ENCODE measurements at regions not wholly inside any gene's neighbourhood (a gene's known extent, or its start where the extent isn't known, plus 50 kb on each side); places are given as distances from the start of the nearest gene placed in this dataset.

- 70 to 71% methylated on average over 3 of the region's 3 CpGs for WGBS, 2 donors
- TF ChIP-seq CTCF (IDR thresholded peaks at IDR 0.05) = no peak
- TF ChIP-seq POLR2A (IDR thresholded peaks at IDR 0.05) = no peak
- Histone ChIP-seq H3K4me1 (peaks cover 5 to 13% (median 6%) of the 10 kb centered on the region in 3 donors), H3K36me3 (no peaks in the 10 kb centered on the region), H3K27me3 (no peaks in the 10 kb centered on the region), H3K9me3 (no peaks in the 10 kb centered on the region), H3K4me3 (no peak overlapping the region), H3K27ac (no peak overlapping the region)
- intact Hi-C loops (cut with DNase I) = no loop called here
- no peak for DNase-seq
These were observed 87.5 kb upstream of the NEDD4L start for GRCh38 chr18:57956491-57956890.

GRCh38 chr18:57954935-57955334 is 89.1 kb upstream of the NEDD4L start:
- no peak for TF ChIP-seq POLR2A (IDR thresholded peaks at IDR 0.05)
- no peak for TF ChIP-seq CTCF (IDR thresholded peaks at IDR 0.05)
- Histone ChIP-seq H3K4me1 (peaks cover 5 to 16% (median 9%) of the 10 kb centered on the region in 3 donors), H3K36me3 (no peaks in the 10 kb centered on the region), H3K4me3 (no peak overlapping the region), H3K27ac (no peak overlapping the region), H3K27me3 (no peaks in the 10 kb centered on the region), H3K9me3 (no peaks in the 10 kb centered on the region)
- DNase-seq = no peak
- intact Hi-C loops (cut with DNase I) = no loop called here
- WGBS, 2 donors = 69 to 76% methylated on average over 4 of the region's 4 CpGs

- intact Hi-C loops (cut with DNase I) = no loop called here
- no peak for DNase-seq
- Histone ChIP-seq H3K4me1 (peaks cover 5 to 16% (median 9%) of the 10 kb centered on the region in 3 donors), H3K9me3 (no peaks in the 10 kb centered on the region), H3K27me3 (no peaks in the 10 kb centered on the region), H3K36me3 (no peaks in the 10 kb centered on the region), H3K27ac (no peak overlapping the region), H3K4me3 (no peak overlapping the region)
- WGBS, 2 donors = 37 to 59% methylated on average over 5 of the region's 5 CpGs
- TF ChIP-seq POLR2A (IDR thresholded peaks at IDR 0.05) (no peak), CTCF (IDR thresholded peaks at IDR 0.05) (no peak)
These were observed 90.1 kb upstream of the NEDD4L start for GRCh38 chr18:57953883-57954282.

GRCh38 chr18:57951999-57952774 is 91.8 kb upstream of the NEDD4L start:
- Histone ChIP-seq H3K36me3 (no peaks in the 10 kb centered on the region), H3K9me3 (no peaks in the 10 kb centered on the region), H3K27me3 (no peaks in the 10 kb centered on the region), H3K27ac (no peak overlapping the region), H3K4me1 (peaks cover 8 to 21% (median 9%) of the 10 kb centered on the region in 3 donors), H3K4me3 (no peak overlapping the region)
- WGBS, 2 donors = 39 to 56% methylated on average over 8 to 9 of the region's 10 CpGs
- intact Hi-C loops (cut with DNase I) = no loop called here
- no peak for DNase-seq
- TF ChIP-seq POLR2A (IDR thresholded peaks at IDR 0.05) = no peak

- intact Hi-C loops (cut with DNase I) = no loop called here
These were observed 92.8 kb upstream of the NEDD4L start for GRCh38 chr18:57951117-57951796.

More at GRCh38 chr18:57951117-57951796, 92.8 kb upstream of the NEDD4L start:
- H3K4me1 ChIP-seq = peaks cover 9 to 30% (median 12%) of the 10 kb centered on the region in 3 donors
- no peak overlapping the region for H3K4me3 ChIP-seq
- DNase-seq = no peak
- H3K27ac ChIP-seq = no peak overlapping the region
- TF ChIP-seq POLR2A (IDR thresholded peaks at IDR 0.05) = no peak
- no peak for TF ChIP-seq CTCF (IDR thresholded peaks at IDR 0.05)
- H3K9me3 ChIP-seq = no peaks in the 10 kb centered on the region
- WGBS, 2 donors = 78 to 85% methylated on average over 8 of the region's 8 CpGs
- no peaks in the 10 kb centered on the region for H3K27me3 ChIP-seq
- no peaks in the 10 kb centered on the region for H3K36me3 ChIP-seq

All from esophagus squamous epithelium (tissue), 5 donors.